Activated naive CD4-positive, alpha-beta T cell treated with anti-CD3 and anti-CD28 coated beads for 36 hours (primary cell): ENCODE measurements at regions not wholly inside any gene's neighbourhood (a gene's known extent, or its start where the extent isn't known, plus 50 kb on each side); places are given as distances from the start of the nearest gene placed in this dataset.

Experiments
- CTCF ChIA-PET: fragments of 350-600 bp; sonication (Branson Sonifier 250); formaldehyde crosslinking; loops from one replicate; lab custom pipeline; 2021; ENCODE audit warnings: antibody characterized with exemption; lab: Charles Lee
- DNase-seq: peaks from one replicate; pipeline ENCODE4 v3.0.0-alpha.2; 2020
- H3K27ac Mint-ChIP-seq: one replicate; pipeline ENCODE4 v1.8.0; 2021; ENCODE audit warnings: mild to moderate bottlenecking, mixed read lengths
- H3K27me3 Mint-ChIP-seq: one replicate; pipeline ENCODE4 v1.8.0; 2021; ENCODE audit warnings: low read depth, mixed read lengths
- H3K36me3 Mint-ChIP-seq: one replicate; pipeline ENCODE4 v1.8.0; 2021; ENCODE audit warnings: low read depth, mixed read lengths
- H3K4me1 Mint-ChIP-seq: one replicate; pipeline ENCODE4 v1.8.0; 2021; ENCODE audit warnings: low read depth, mixed read lengths
- H3K4me3 Mint-ChIP-seq: one replicate; pipeline ENCODE4 v1.8.0; 2021; ENCODE audit warnings: mild to moderate bottlenecking, moderate library complexity, mixed read lengths
- H3K9me3 Mint-ChIP-seq: one replicate; pipeline ENCODE4 v1.8.0; 2021; ENCODE audit warnings: mixed read lengths
- intact Hi-C: fragments of 100-400 bp; cut with micrococcal nuclease; formaldehyde crosslinking; loops from one replicate; pipeline ENCODE4 v1.15.1; 2023

DNA sequence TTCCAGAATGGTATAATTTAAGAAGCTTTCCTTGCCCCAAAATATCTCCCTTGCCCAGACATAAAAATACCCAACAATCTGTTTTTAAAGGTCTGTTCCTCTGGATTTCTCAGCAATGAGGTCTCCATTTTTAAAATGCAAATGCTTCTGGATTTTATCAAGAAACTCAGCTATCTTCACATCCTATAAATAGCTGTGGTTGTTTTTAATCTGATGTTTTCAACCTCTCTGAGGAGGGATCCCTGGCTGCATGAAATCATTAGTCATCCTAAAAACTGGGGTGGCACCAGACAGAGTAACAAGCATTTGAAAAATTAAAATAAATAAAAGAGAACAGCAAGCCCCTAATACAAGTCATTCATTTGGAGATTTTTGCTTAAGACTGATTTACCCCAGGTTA is 168.5 kb upstream of the ID4 start:
- DNase-seq, result no peak
- Mint-ChIP-seq H3K27ac (no peak overlapping the region), H3K27me3 (no peaks in the 10 kb centered on the region), H3K4me1 (no peaks in the 10 kb centered on the region), H3K9me3 (no peaks in the 10 kb centered on the region), H3K36me3 (no peaks in the 10 kb centered on the region), H3K4me3 (no peak overlapping the region)
- intact Hi-C loops, result no loop called here
- CTCF ChIA-PET, result no interaction called here

GRCh38 chr6:19669206-19669605 is 168.0 kb upstream of the ID4 start:
- H3K4me3 Mint-ChIP-seq, result no peak overlapping the region
- intact Hi-C loops, result no loop called here
- no peaks in the 10 kb centered on the region for H3K9me3 Mint-ChIP-seq
- no peak for DNase-seq
- CTCF ChIA-PET, result no interaction called here
- no peaks in the 10 kb centered on the region for H3K4me1 Mint-ChIP-seq
- H3K27ac Mint-ChIP-seq, result no peak overlapping the region
- no peaks in the 10 kb centered on the region for H3K27me3 Mint-ChIP-seq
- no peaks in the 10 kb centered on the region for H3K36me3 Mint-ChIP-seq

DNA sequence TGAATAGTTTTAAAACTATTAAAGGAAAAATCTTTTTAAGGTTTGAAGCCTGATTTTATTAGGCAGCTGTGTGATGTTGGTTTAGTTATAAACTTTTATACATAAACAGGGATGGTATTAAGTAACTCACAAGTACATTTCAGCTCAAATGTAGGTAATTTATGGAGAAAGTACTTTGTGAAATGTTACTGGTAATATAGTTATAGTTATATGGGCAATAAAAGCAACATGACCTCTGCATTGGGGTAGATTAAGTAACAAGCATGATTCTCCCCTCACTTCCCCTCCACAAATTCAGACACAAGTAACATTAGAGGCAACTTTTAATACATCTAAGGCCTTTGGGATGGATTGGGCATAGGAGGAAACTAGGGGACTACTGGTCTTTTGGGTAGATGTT is 154.3 kb upstream of the ID4 start:
- Mint-ChIP-seq H3K27me3 (no peaks in the 10 kb centered on the region), H3K9me3 (peaks cover 1% of the 10 kb centered on the region), H3K4me1 (no peaks in the 10 kb centered on the region), H3K4me3 (no peak overlapping the region), H3K36me3 (no peaks in the 10 kb centered on the region), H3K27ac (no peak overlapping the region)
- DNase-seq, result no peak
- CTCF ChIA-PET, result no interaction called here
- intact Hi-C loops, result no loop called here

DNA sequence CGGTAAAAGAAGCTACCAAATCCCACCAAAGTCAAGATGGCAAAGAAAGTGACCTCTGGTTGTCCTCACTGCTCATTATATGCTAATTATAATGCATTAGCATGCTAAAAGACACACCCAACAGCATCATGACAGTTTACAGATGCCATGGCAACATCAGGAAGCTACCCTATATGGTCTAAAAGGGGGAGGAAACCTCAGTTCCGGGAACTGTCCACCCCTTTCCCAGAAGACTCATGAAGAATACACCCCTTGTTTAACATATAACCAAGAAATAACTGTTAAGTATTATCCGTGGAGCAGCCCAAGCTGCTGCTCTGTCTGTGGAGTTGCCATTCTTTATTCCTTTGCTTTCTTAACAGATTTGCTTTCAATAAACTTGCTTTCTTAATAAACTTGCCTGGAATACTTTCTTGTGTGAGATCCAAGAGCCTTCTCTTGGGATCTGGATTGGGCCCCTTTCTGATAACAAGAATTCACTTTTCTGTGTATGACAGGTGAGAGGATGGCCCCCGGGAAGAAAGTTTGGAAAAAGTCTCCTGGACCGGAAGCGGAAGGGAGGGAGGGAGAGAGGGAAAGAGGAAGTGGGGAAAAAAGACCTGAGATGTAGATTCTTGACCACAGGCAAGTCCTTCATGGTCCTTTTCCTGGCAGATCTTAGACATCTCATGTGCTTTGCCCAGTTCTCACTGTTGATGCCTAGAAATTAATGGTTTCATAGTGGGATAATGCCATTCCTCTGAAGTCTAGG is 146.7 kb upstream of the ID4 start:
- H3K4me3 Mint-ChIP-seq, result no peak overlapping the region
- intact Hi-C loops, result no loop called here
- CTCF ChIA-PET, result no interaction called here
- DNase-seq, result no peak
- peaks cover 2% of the 10 kb centered on the region for H3K9me3 Mint-ChIP-seq
- H3K27ac Mint-ChIP-seq, result no peak overlapping the region
- no peaks in the 10 kb centered on the region for H3K4me1 Mint-ChIP-seq
- peaks cover 25% of the 10 kb centered on the region for H3K27me3 Mint-ChIP-seq
- H3K36me3 Mint-ChIP-seq, result peaks cover 3% of the 10 kb centered on the region

- CTCF ChIA-PET, result interaction anchor here (0.7 kb wide), 1 partner anchor 129 kb away, joined by 3 read pairs; no protein-coding TSS in a partner anchor
- no peak overlapping the region for H3K27ac Mint-ChIP-seq
Observed at GRCh38 chr6:19691465-19692167, 145.6 kb upstream of the ID4 start.

DNA sequence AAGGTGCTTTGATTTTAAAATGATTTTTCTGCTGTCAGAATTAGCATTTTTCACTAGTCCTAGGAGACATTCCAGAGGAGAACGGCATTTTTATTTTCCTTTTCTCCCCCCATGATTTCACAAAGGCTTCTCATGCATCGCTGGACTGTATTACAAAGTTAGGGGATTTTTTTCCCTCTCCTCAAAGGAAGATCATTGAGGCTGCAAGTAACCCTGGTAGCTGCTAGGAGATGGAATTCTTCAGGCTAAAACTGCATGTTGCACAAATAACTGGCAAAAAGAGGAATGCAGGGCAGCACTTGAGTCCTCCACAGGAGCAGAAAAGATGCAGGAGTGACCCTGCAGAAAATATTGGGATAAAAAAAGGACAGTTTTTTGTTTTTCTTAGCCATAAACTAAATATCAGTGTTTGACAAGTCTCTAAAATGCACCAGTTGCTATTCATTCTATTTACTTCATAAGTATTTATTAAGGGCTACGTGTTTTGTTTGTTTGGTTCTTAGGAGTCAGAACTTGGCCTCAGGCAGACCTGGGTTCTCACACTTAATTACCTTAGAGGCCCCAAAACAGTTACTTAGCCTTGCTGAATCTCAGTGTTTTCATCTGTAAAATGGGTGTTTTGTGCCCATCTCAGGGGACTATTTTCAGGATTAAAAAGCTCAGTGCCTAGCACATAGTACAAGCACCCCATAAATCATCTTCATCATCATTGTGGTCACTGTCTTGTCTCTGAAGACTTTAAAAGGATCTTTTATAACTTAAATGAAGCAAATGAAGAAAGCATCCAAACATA is 144.5 kb upstream of the ID4 start:
- CTCF ChIA-PET, result no interaction called here
- no peaks in the 10 kb centered on the region for H3K4me1 Mint-ChIP-seq
- peaks cover 2% of the 10 kb centered on the region for H3K9me3 Mint-ChIP-seq
- H3K36me3 Mint-ChIP-seq, result peaks cover 3% of the 10 kb centered on the region
- H3K27me3 Mint-ChIP-seq, result peaks cover 25% of the 10 kb centered on the region
- intact Hi-C loops, result no loop called here
- DNase-seq, result no peak
- no peak overlapping the region for H3K4me3 Mint-ChIP-seq
- H3K27ac Mint-ChIP-seq, result no peak overlapping the region

More at GRCh38 chr6:19691465-19692167, 145.6 kb upstream of the ID4 start:
- Mint-ChIP-seq H3K27me3 (peaks cover 25% of the 10 kb centered on the region), H3K4me3 (no peak overlapping the region), H3K4me1 (no peaks in the 10 kb centered on the region), H3K9me3 (peaks cover 2% of the 10 kb centered on the region), H3K36me3 (peaks cover 3% of the 10 kb centered on the region)
- DNase-seq, result no peak
- intact Hi-C loops, result no loop called here

DNA sequence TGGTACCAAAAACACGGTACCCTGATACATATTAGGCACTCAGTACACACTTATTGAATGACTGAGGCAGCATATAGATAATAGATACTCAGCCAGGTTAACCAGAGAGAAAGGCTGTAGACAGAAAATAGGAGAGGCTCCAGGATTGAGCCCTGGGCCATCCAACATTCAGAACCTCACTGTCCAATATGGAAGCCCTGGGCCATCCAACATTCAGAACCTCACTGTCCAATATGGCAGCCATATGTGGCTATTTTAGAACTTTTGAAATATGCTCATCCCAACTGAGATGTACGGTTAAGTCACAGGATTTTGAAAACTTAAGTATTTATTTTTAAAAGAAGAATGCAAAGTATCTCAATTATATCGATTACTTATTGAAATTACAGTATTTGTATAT is 142.5 kb upstream of the ID4 start:
- Mint-ChIP-seq H3K4me1 (no peaks in the 10 kb centered on the region), H3K27me3 (peaks cover 25% of the 10 kb centered on the region), H3K9me3 (no peaks in the 10 kb centered on the region), H3K27ac (no peak overlapping the region), H3K36me3 (peaks cover 3% of the 10 kb centered on the region), H3K4me3 (no peak overlapping the region)
- DNase-seq, result no peak
- CTCF ChIA-PET, result no interaction called here
- intact Hi-C loops, result no loop called here

- Mint-ChIP-seq H3K9me3 (no peaks in the 10 kb centered on the region), H3K27me3 (peaks cover 4% of the 10 kb centered on the region)
Observed at GRCh38 chr6:19697744-19698290, 139.4 kb upstream of the ID4 start.

DNA sequence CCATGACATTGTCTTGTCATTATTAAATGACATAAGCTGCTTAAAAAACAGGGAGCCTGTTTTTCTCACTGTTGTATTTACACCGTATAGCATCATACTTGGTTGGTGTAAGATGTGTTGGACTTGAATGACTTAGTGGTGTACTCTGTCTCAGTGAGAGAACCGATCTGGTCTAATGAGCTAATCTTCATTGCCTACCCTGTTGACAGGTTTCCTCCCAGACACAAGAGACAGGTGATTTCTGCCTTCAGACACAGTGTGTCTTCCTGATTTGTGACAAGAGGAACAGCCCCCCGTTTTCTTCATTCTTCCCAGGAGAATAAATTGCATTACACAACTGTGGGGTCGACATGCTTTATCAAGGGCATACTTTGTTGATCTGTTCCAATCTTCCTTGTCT is 137.2 kb upstream of the ID4 start:
- Mint-ChIP-seq H3K27ac (no peak overlapping the region), H3K4me3 (no peak overlapping the region), H3K9me3 (no peaks in the 10 kb centered on the region), H3K27me3 (no peaks in the 10 kb centered on the region), H3K36me3 (no peaks in the 10 kb centered on the region), H3K4me1 (no peaks in the 10 kb centered on the region)
- intact Hi-C loops, result no loop called here
- no peak for DNase-seq
- CTCF ChIA-PET, result no interaction called here

More at GRCh38 chr6:19697744-19698290, 139.4 kb upstream of the ID4 start:
- DNase-seq, result no peak
- Mint-ChIP-seq H3K4me1 (no peaks in the 10 kb centered on the region), H3K4me3 (no peak overlapping the region), H3K27ac (no peak overlapping the region), H3K36me3 (no peaks in the 10 kb centered on the region)
- intact Hi-C loops, result no loop called here
- CTCF ChIA-PET, result no interaction called here

DNA sequence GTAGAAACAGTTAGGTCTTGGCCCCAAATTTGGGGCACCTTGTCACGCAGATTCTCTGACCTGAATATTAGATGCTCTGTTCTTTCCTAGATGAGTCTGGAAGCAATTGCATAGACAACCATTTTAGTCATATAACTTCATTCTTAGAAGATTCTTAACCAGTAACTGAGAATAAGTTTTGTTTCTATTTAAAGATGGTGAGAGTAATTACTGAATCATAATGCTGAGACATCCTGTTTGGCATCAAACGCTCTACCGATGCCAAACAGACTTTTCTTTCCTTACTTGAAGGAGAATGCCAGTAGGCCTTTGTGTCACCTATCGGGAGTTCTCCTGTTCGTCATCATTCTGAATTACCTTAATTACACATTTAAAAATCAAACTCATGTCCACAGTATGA is 131.6 kb upstream of the ID4 start:
- DNase-seq, result no peak
- Mint-ChIP-seq H3K36me3 (no peaks in the 10 kb centered on the region), H3K27me3 (no peaks in the 10 kb centered on the region), H3K4me3 (no peak overlapping the region), H3K27ac (no peak overlapping the region), H3K9me3 (no peaks in the 10 kb centered on the region), H3K4me1 (no peaks in the 10 kb centered on the region)
- CTCF ChIA-PET, result no interaction called here
- intact Hi-C loops, result no loop called here

- intact Hi-C loops, result no loop called here
- CTCF ChIA-PET, result no interaction called here
- no peaks in the 10 kb centered on the region for H3K36me3 Mint-ChIP-seq
- H3K4me1 Mint-ChIP-seq, result no peaks in the 10 kb centered on the region
- no peaks in the 10 kb centered on the region for H3K9me3 Mint-ChIP-seq
- H3K4me3 Mint-ChIP-seq, result no peak overlapping the region
- H3K27ac Mint-ChIP-seq, result no peak overlapping the region
- no peaks in the 10 kb centered on the region for H3K27me3 Mint-ChIP-seq
- DNase-seq, result no peak
Observed at GRCh38 chr6:19712012-19712688, 125.0 kb upstream of the ID4 start.

DNA sequence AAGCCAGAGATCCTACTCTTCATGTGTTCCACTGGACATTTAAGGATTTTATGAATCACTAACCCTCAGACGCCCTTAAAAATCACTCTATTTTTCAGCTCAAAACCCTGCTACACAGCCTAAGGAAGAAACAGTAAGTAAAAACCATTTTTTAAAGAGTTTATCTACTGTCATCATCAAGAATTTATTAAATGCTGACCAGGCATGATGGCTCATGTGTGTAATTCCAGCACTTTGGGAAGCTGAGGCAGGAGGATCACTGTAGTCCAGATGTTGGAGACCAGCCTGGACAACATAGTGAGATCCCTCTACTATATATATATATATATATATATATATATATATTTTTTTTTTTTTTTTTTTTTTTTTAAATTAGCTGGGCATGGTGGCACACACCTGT is 124.2 kb upstream of the ID4 start:
- Mint-ChIP-seq H3K9me3 (no peaks in the 10 kb centered on the region), H3K27ac (no peak overlapping the region), H3K4me1 (no peaks in the 10 kb centered on the region), H3K27me3 (no peaks in the 10 kb centered on the region), H3K4me3 (no peak overlapping the region), H3K36me3 (no peaks in the 10 kb centered on the region)
- no peak for DNase-seq
- intact Hi-C loops, result no loop called here
- CTCF ChIA-PET, result no interaction called here
